ENCODE measurements at regions not wholly inside any gene's neighbourhood (a gene's known extent, or its start where the extent isn't known, plus 50 kb on each side); places are given as distances from the start of the nearest gene placed in this dataset.

DNA sequence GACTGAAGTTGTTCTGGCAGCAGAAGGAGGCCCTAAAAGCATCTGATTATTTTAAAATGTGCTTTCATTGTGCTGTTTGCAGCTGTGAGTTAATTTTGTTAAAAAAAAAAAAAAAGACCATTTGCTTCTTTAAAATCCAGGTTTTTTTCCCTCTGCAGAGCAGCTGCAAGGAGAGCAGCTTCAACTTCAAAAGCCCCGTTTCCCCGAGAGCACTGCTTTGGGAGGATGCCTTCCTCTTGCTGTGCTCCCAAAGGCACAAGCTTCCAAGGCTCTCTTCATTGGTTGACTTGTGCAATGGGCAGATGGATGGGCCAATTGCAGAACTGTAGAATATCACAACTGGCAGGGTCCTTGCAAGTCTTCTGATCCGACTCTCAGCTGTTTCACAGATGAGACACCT lies 459.2 kb upstream of the PKN2 start:
- TF ChIP-seq CTCF (conservative IDR thresholded peaks at IDR 0.05; ENCODE audit: low read length) (no peak), EZH2phosphoT487 (IDR thresholded peaks at IDR 0.05; ENCODE audit: borderline replicate concordance, low read depth, low read length) (no peak)

Measured in OCI-LY7 (cell line).